GM18868 (cell line): ENCODE measurements at regions not wholly inside any gene's neighbourhood (a gene's known extent, or its start where the extent isn't known, plus 50 kb on each side); places are given as distances from the start of the nearest gene placed in this dataset.
"Not testable (repeated sequence)": the region's sequence is repeated elsewhere in the genome, so short reads cannot be mapped to it uniquely, and the experiment has no call there.

Experiments
- ATAC-seq: cut with Tn5 transposase; IDR thresholded peaks from one replicate; pipeline ENCODE4 v1.9.1; 2021; ENCODE audit warnings: mild to moderate bottlenecking, moderate library complexity; ENCODE audit not compliant: unreplicated experiment

DNA sequence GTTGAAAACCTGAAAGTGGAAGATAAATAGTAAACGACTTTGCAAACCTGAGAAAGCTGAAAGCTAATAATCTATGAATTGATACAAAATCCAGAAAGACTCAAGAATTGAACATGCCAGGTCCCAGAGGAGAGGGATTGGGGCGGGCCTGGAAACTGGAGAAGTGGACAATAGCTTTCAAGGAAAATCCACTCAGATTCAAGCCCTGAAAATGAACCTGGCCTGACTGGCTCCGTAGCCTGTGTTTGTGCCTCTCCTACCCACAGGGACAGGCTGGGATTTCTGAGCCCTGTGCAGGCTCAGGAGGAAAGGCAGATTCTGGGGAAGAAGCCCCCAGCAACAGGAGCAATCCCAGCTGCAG lies 274.8 kb upstream of the HS6ST1 start:
- ATAC-seq: no peak

DNA sequence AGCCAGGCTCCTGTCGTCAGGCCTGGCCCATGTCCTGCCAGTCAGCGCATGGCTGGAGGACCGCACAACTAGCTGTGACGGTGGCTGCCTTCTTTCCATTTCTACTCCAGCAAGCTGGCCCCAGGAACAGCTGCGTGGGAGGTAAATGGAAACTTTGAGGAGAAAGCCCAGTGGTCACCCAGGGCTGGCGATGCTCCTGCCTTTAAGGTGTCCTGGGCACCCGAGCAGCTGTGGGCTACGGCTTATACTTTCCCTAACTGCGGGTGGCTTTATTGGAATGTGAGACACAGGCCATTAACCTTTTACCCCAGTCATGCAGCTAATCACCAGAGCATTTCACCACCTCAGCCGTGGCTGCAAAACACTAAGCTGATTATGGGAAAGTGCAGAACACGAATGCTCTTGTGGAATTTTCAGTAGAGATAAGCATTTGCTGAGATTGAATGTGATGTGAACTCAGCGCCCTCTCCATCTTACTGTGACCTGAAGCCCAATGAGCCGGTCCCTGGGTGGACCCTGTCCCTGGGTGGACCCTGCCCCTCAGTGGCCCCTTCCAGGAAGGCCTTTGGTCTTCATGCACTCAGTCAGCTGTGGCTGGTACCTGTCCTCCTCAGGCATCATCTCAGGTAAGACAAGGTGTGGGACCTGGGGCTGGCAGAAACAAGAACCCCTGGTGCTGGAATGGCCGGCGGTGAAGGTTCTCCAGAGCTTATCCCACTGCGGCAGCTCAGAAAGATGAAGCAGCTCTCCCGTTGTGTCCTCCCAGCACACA lies 275.4 kb upstream of the HS6ST1 start:
- ATAC-seq: no peak

DNA sequence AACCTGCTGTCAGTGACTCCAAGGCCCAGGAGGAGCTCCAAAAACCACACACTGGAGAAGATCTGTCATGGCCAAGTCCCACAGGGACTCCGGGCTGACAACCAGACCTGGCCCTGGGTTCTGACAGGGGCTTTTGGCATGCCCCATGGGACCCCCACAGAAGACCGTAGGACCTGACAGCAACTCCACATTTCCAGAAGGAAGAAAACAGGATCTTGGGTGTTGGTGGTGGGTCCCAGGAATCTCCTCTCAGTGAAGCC lies 275.9 kb upstream of the HS6ST1 start:
- ATAC-seq: no peak

DNA sequence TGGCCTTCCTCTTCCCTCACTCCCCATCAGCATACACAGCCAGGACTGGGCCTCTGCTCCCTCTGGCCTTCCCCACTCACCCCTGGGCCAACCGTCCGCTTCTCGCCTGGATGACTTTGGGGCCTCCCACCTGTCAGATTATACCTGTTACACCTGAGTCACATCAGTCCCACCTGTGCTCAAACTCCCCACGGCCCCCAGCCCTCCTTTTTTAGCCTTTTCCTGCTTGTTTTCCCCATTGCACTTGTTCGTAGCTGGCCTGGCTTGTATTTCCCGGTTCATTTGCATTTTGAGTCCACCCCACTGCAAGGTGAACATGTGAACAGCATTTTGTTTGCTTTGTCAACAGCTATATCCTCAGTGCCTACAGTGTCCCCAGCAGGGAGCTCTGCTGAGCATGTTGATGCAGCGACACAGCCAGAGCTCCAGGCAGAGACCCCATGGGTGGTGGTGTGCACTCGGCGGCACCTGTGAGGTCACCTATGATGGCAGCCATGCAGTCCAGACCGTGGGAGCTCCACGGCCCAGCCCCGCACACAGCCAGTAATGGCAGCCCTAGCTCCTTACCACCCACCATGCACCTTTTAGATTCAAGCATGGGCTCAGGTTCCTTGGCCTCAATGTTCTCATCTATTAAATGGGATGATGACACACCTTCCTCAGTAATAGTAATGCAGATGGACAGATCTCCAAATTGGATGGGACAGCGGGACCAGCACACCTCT lies 276.4 kb upstream of the HS6ST1 start:
- ATAC-seq: no peak

DNA sequence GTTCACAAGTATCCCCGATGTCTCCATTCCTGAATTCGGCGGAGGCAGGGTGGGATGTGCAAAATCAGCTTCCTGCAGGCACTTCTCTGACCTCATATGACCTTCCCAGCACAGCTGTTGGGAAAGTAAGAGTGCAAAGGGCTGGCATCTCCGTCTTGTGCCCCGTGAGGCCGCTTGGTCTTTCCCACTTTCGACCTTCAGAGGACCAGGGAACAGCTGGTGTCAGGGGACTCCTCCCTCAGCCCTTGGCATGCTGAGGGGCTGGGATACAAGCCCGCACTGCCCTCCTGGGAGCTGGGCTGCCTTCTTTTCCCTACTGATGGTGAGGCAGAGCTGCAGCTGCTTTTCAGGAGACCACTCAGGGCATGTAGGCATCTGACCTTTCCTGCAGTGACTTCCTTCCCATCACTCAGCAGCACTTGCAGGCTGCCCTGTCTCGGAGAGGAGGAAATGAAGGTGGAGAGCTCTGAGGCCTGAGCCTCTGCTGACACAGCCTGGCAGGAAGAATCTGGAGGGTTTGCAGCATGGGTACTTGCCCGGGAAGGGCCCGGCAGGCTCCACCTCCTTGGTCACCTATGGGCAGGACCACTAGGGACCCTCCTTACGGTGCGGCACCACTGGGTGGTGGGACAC lies 277.2 kb upstream of the HS6ST1 start:
- no peak for ATAC-seq

DNA sequence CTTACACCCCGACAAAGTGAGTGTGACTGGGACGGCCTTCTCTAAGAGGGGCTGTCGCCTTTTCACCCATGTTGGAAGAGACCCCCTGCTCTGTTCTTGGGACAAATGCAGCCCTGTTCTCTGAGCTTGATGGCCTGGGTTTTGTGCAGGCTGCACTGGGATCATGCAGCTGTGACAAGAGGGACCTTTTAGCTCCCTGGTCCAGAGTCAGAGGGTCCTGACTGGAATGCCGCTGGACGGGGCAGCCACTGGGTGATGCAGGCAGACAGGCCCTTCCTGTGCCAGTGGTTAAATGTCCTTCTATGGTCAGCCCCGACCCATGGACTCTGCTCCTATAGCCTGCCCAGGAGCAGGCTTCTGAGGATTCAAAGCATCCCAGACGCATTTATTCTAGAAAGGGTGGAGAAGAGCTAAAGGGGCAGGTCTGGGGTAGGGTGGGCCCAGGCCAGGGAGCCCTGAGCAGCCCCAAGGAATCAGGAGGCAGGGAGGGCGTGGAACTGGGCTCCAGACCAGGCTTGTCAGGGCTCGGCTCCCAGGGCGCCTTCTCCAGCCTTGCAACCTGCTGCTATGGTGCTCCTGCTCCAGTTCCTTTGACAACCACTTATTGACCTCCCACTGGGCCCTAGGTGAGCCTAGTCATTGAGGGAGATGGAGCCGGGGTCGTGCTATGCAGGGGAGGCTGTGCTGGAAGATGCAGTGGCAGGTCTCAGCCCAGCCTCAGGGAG lies 277.9 kb upstream of the HS6ST1 start:
- ATAC-seq: no peak

DNA sequence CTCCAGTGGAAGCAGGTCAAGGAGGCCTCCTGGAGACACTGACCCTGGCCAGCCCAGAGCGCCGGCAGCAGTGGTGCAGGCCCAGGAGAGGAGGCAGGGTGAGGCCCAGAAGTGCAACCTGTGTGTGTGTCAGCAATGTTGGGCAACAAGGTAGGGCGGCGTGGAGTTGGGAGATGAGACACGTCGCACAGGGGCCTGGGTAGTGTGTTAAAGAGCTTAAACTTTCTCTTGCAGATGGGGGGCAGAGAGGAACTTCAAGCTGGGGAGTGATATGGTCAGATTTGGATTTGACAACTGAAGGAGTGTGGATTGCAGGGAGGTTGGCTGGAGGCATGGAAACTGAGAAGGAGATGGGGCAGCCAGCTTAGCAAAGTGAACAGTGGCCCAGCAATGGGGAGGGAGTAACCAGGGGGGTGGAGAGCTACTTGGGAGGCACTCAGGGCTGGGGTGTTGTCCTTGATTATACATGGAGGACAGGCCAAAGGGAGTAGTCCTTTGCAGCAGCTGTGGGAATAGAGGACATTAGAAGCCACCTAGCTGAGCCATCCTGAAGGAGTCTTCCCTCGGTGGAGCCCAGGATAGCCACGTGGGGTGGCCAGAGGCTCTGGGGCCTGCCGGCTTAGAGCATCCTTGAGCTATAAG lies 278.6 kb upstream of the HS6ST1 start:
- no peak for ATAC-seq

DNA sequence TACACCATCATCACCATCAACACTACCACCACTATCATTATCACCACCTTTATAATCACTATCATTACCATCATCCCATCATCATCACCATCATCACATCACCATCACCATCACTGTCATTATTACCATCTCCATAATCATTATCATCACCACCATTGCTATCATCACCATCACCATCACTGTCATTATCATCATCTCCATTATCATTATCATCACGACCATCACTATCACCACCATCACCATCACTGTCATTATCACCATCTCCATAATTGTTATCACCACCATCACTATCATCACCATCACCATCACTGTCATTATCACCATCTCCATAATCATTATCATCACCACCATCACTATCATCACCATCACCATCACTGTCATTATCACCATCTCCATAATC lies 279.6 kb upstream of the HS6ST1 start:
- ATAC-seq: not testable (repeated sequence)

DNA sequence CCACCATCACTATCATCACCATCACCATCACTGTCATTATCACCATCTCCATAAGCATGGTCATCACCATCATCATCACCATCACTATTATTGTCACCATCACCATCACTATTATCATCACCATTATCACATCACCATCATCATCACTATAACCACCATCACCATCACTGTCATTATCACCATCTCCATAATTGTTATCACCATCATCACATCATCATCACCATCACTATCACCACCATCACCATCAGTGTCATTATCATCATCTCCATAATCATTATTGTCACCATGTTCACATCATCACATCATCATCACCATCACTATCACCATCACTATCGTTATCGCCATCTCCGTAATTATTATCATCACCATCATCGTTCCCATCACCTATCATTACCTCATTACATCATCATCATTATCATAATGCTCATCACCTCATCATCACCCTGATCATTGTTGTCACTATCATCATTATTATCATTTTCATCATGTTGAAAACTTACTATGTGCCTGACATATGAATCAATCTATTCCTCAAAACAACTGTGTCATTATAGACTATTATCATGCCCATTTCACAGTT lies 280.3 kb upstream of the HS6ST1 start:
- ATAC-seq: no peak

DNA sequence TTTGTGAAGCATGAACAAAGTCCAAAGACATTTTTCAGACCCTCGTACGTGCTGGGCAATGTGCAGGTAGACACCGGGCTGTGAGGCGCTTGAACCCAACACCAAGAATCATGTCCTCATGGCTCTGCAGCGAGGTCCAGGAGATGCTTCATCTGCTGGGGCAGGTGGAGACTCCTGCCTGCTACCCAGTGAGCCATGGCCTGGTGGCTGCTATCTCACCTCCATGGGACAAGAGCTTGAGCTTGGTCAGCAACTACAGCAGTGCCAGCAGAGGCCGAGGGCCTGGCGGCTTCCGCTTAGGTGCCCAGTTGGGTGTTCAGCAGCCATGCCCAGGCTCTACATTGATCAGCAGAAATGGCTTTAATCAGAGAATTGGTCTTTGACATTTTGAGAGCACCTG lies 281.0 kb upstream of the HS6ST1 start:
- no peak for ATAC-seq

DNA sequence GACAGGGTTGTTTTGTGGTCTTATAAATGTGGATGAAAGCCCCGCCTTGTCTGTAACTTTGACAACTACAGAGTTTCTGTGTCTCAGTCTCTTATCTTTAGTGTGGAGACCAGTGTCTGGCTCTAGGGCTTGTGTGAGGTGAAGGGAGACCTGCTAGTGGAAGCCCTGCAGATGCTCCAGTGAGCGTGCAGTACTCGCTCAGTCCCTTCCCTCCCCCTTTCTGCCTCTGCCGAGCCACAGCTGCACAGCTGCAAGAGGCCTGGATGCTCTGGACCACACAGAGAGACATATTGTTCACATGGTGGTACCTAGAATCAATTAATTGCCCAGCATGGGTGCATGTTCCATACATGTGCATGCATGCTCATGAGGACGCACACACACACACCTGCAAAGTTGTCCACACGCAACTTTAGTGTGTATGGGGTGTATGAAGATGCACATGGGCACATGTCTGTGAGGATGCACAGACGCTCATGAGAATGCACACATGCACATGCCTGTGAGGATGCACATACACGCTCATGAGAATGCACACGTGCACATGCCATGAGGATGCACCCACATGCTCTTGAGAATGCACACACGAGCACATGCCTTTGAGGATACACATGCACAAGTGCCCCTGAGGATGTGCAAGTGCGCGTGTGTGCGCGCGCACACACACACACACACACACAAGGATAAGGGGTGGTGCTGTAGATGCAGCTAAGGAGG lies 282.1 kb upstream of the HS6ST1 start:
- no peak for ATAC-seq

DNA sequence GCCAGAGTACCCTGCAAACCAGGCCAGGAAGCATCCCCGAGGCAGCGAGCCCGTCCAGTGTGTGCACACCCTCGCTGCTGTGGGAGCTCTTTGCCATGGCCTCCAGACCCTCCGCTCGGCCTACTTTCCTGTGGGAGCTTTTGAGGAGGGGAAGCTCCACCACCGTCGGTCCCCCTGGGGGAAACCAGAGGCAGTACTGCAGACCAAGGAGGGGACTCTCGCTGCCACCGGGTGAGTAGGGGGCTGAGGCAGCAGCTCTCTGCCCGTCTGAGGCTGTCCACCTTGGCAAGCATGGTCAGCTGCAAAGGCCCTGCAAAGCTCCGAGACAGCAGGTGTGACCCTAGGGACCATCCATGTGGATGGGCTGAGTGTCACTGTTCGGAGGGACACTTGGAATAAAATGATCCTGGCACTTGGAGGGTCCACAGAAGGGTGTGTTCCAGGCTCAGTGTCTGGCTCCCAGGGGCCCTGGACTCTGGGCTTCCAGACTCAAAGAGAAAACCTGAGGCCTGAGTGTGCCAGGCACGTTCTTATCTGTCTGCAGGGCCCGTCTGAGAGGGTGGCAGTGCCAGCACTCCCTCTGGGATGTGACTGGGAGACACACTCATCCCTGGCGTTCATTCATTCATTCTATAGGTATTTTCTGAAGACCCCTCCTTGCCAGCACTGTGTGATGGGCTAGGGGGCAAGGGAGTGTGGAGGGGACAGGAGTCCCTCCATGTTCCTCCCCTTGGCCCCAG lies 282.8 kb upstream of the HS6ST1 start:
- ATAC-seq: no peak

DNA sequence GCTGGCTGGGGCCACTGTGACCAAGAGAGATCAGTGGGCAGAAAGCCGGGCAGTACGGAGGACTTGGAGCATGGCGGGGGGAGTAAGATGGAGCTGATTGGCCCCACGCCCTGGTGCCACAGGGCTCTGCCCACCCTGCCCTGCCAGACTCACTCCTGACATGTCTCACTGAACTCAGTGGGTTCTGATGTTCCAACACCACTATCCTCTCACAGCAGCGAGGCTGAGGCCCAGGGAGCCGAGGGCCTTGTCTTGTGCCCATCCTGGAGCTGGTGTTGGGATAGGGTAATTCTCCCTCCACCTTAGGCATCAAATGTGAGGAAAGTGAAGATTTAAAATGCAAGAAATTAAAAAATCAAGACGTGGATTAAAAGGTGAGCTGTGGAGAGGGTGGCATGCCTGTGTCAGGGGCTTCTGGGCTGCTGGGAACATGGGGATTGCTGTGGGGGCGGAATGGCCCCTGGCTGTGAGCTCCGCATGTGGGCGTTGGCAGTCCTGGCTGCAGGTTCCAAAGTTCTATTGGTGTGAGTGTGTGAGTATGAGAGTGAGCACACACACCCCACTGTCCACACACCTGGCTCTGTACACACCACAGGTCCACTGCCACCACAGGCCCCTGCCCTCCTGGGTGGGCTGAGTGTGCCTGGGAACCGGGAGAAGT lies 283.5 kb upstream of the HS6ST1 start:
- ATAC-seq: no peak

DNA sequence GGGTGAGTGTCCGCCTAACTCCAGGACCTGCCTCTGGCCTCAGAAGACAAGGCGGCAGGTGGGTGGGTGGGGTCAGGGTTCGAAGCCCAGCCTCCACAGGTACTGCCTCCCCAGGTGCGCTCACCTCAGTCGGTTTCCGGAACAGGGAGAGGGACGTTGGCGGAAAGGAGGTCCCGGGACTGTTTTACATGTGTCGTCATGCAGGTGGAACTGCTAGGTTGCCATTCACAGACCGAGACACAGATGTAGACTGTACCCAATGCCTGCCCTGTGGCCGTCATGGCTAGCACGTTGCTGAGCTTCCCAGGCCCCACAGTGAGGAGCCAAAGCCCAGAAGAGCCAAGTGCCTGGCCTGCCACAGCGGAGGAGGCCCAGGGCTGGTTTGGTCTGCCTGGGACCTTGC lies 284.0 kb upstream of the HS6ST1 start:
- no peak for ATAC-seq

DNA sequence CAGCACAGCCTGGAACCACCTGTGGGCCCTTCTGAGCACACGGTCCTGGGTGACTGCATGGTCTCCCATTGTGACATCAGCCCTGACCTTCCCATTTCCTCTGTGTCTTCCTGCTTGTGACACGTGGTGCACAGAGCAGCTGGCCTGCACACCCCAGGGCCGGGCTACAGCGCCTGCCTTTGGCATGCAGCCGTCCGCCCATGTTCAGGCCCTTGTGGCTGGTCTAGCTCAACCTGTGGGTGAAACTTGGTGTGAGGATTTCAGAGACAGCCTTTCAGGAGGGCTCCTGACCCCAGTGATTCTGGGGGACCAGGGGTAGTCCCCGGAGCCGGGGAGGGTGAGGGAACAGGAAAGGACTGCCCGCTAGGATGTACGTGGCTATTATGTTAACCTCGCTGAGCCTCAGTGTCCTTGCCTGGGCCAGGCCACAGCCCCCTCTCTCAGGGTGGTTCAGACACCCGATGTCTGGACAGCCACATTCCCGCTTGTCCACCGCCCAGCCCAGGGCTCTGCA lies 284.8 kb upstream of the HS6ST1 start:
- no peak for ATAC-seq

DNA sequence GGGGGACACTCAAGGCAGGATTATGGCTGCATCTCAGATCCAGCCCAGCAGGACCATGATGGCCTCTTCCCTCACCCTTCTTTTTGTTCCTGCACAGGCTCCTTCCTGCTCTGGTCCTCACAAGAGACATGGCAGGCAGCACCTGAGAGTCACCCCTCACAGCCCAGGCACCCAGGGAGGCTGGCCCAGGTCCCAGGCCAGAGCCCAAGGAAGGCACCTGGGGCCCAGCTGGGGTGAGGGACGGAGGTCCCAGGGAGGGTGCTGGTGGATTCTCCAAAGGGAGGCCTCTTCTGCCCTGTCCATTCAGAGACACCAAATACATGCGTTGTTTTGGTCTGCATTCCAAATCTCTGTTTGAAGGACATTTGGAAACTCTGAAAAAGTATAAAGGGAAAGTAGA lies 285.4 kb upstream of the HS6ST1 start:
- ATAC-seq: no peak

DNA sequence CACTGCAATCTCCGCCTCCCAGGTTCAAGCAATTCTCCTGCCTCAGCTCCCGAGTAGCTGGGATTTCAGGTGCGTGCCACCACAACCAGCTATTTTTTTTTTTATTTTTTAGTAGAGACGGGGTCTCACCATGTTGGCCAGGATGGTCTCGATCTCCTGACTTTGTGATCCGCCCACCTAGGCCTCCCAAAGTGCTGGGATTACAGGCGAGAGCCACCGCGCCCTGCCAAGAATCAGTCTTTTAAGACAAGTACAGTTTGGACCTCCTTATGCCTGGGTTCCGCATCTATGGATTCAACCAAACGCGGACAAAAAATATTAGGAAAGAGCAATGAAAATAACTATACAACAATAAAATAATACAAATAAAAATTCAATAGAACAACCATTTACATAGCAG lies 285.9 kb upstream of the HS6ST1 start:
- not testable (repeated sequence) for ATAC-seq

DNA sequence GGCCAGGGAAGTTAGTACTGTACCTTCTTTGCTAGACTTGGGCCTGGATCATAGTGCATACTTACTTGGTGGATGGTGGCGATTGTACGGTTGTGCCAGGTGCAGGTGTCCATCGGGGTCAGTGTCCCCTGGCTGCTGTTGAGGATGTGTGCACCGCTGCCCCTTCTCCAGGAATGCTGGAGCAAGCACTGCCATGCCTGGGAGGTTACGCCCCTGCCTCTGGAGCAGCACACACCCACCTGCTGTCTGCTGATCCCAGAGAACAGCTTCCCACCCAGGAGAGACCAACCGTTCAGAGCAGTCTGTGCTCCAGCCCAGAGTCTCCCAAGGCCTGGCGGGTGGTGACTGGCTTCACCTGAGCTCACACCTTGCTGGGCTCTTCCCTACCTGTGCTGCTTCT lies 286.8 kb upstream of the HS6ST1 start:
- ATAC-seq: no peak

DNA sequence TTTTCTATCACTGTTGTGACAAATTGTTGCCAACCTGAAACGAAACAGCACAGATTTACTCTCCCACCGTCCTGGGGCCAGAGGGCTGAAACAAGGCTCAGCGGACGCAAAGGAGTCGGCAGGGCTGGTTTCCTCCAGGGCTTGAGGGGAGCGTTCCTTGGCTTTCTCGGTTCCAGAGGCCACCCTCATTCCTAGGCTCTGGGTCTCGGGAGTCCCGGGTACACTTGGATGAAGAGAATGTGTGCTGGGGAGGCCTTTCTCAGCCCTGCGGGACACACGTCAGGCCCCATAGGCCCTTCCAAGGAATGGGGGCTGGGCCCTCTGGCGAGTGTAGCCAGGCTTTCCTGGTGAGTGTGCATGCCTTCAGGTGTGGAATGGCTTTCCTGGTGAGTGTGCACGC lies 287.3 kb upstream of the HS6ST1 start:
- ATAC-seq: no peak
